ENCODE measurements at regions not wholly inside any gene's neighbourhood (a gene's known extent, or its start where the extent isn't known, plus 50 kb on each side); places are given as distances from the start of the nearest gene placed in this dataset.

- Histone ChIP-seq H3K4me1 (no peaks in the 10 kb centered on the region), H3K9me3 (peaks cover 17% of the 10 kb centered on the region; the same call in 2 of the 3 replicates), H3K4me3 (no peak overlapping the region), H3K27ac (no peak overlapping the region), H3K4me2 (no peak overlapping the region)
- CTCF ChIA-PET: interaction anchor here (0.8 kb wide), 1 partner anchor 39 kb away, joined by 3 read pairs; no protein-coding TSS in a partner anchor
- no peak for TF ChIP-seq SMC3 (IDR thresholded peaks at IDR 0.05)
- no peak for TF ChIP-seq HOXA7 (CRISPR knock-in tag; IDR thresholded peaks at IDR 0.05)
- TF ChIP-seq, protein P1, sequence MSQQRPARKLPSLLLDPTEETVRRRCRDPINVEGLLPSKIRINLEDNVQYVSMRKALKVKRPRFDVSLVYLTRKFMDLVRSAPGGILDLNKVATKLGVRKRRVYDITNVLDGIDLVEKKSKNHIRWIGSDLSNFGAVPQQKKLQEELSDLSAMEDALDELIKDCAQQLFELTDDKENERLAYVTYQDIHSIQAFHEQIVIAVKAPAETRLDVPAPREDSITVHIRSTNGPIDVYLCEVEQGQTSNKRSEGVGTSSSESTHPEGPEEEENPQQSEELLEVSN (IDR thresholded peaks at IDR 0.05; ENCODE audit: borderline replicate concordance, low read depth): no peak
- TF ChIP-seq KDM1A (IDR thresholded peaks at IDR 0.05; ENCODE audit: low read depth): no peak
- no peak for TF ChIP-seq HMGXB4 (CRISPR knock-in tag; IDR thresholded peaks at IDR 0.05; ENCODE audit: borderline replicate concordance)
- TF ChIP-seq CBX8 (IDR thresholded peaks at IDR 0.05): no peak
- no peak for TF ChIP-seq ESRRA (IDR thresholded peaks at IDR 0.05; ENCODE audit: borderline replicate concordance, low read length)
- no peak for TF ChIP-seq ZSCAN20 (CRISPR knock-in tag; IDR thresholded peaks at IDR 0.05)
- no peak for TF ChIP-seq MAZ (IDR thresholded peaks at IDR 0.05; ENCODE audit: borderline replicate concordance, low read depth, low read length)
- no peak for TF ChIP-seq ELK1 (IDR thresholded peaks at IDR 0.05; ENCODE audit: low read depth, low read length)
- no peak for TF ChIP-seq CEBPB (IDR thresholded peaks at IDR 0.05)
- no peak for TF ChIP-seq JUN (IDR thresholded peaks at IDR 0.05)
- TF ChIP-seq, protein P2, sequence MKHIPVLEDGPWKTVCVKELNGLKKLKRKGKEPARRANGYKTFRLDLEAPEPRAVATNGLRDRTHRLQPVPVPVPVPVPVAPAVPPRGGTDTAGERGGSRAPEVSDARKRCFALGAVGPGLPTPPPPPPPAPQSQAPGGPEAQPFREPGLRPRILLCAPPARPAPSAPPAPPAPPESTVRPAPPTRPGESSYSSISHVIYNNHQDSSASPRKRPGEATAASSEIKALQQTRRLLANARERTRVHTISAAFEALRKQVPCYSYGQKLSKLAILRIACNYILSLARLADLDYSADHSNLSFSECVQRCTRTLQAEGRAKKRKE (CRISPR knock-in tag; IDR thresholded peaks at IDR 0.05; ENCODE audit: low read depth): no peak
- TF ChIP-seq CHD2 (IDR thresholded peaks at IDR 0.05; ENCODE audit: low read length, partially characterized antibody): no peak
- TF ChIP-seq FOSB (CRISPR knock-in tag; IDR thresholded peaks at IDR 0.05): no peak
- POLR2A ChIA-PET: no interaction called here
- WGBS (ENCODE audit: missing lambda C conversion rate): 85% methylated on average over 4 of the region's 4 CpGs
- FAIRE-seq (no peak), DNase-seq (ENCODE audit: low read depth in 1 of 2, low spot score in 1 of 2) (no peak), ATAC-seq (no peak)
Measured at GRCh38 chr1:55339681-55340080, 124.5 kb upstream of the USP24 start.

GRCh38 chr1:55338448-55338820 is 123.3 kb upstream of the USP24 start:
- H3K27ac ChIP-seq: no peak overlapping the region; a peak in 1 of 6 replicates
- POLR2A ChIA-PET: no interaction called here
- no peak for DNase-seq (ENCODE audit: low read depth in 1 of 2, low spot score in 1 of 2)
- CTCF ChIA-PET: interaction anchor here (1.6 kb wide), 2 partner anchors 12 to 54 kb away, joined by 4 to 10 read pairs; no protein-coding TSS in a partner anchor
- no peak for ATAC-seq
- no peak for TF ChIP-seq SMC3 (IDR thresholded peaks at IDR 0.05)
- H3K4me1 ChIP-seq: no peaks in the 10 kb centered on the region
- no peak overlapping the region for H3K4me2 ChIP-seq
- H3K4me3 ChIP-seq: no peak overlapping the region
- H3K9me3 ChIP-seq: peaks cover 17% of the 10 kb centered on the region; the same call in 2 of the 3 replicates
- WGBS (ENCODE audit: missing lambda C conversion rate): 65% methylated on average over 3 of the region's 3 CpGs
- FAIRE-seq: no peak

- ChIA-PET CTCF (interaction anchor here (1.6 kb wide), 2 partner anchors 12 to 53 kb away, joined by 4 to 10 read pairs; no protein-coding TSS in a partner anchor), POLR2A (no interaction called here)
- DNase-seq (ENCODE audit: low read depth in 1 of 2, low spot score in 1 of 2): peak; percentile 7 to 66
- Histone ChIP-seq H3K4me3 (no peak overlapping the region), H3K4me1 (no peaks in the 10 kb centered on the region), H3K27ac (peak overlapping the region in 1 of 2 experiments; percentile 61; a peak in 2 of 6 replicates), H3K9me3 (peaks cover 17% of the 10 kb centered on the region; the same call in 2 of the 3 replicates), H3K4me2 (no peak overlapping the region)
- no peak for FAIRE-seq
- 79% methylated on average over 5 of the region's 5 CpGs for WGBS (ENCODE audit: missing lambda C conversion rate)
- no peak for TF ChIP-seq CHD4 (IDR thresholded peaks at IDR 0.05; ENCODE audit: borderline replicate concordance)
- peak in 1 of 2 experiments; percentile 59; a peak in 3 of 5 replicates for TF ChIP-seq RAD21 (conservative IDR thresholded peaks at IDR 0.05 in 1 of 2, IDR thresholded peaks at IDR 0.05 in 1 of 2)
- TF ChIP-seq, protein P3, sequence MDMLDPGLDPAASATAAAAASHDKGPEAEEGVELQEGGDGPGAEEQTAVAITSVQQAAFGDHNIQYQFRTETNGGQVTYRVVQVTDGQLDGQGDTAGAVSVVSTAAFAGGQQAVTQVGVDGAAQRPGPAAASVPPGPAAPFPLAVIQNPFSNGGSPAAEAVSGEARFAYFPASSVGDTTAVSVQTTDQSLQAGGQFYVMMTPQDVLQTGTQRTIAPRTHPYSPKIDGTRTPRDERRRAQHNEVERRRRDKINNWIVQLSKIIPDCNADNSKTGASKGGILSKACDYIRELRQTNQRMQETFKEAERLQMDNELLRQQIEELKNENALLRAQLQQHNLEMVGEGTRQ (IDR thresholded peaks at IDR 0.05): no peak
- TF ChIP-seq GATA3 (IDR thresholded peaks at IDR 0.05; ENCODE audit: borderline replicate concordance): no peak
- ATAC-seq: peak in 1 of 2 experiments; percentile 61; a peak in 3 of 6 replicates
Measured at GRCh38 chr1:55337801-55338447, 122.8 kb upstream of the USP24 start.
